GM21717 (cell line): ENCODE measurements at regions not wholly inside any gene's neighbourhood (a gene's known extent, or its start where the extent isn't known, plus 50 kb on each side); places are given as distances from the start of the nearest gene placed in this dataset.

Experiments
- ATAC-seq: cut with Tn5 transposase; IDR thresholded peaks from one replicate; pipeline ENCODE4 v1.9.1; 2021; ENCODE audit warnings: mild to moderate bottlenecking, moderate library complexity; ENCODE audit not compliant: unreplicated experiment

DNA sequence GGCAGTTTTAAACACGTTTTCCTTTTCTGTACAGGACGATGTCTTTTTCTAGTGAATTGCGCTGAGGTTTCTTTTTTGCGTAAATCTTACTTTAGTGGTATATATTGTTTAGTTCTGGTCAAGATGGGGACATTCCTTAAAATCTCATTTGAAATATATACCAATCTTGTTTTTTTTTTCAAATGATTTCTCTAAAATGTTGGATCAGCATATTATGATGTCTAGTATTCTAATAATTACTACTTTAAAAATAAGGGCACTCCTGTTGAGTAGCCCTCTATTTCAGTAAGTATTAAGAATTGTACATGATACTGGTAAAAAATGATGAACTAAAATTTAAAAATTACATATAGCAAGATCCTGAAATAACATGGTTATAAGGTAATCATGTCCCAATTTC lies 224.1 kb upstream of the ARHGAP24 start:
- ATAC-seq = no peak

DNA sequence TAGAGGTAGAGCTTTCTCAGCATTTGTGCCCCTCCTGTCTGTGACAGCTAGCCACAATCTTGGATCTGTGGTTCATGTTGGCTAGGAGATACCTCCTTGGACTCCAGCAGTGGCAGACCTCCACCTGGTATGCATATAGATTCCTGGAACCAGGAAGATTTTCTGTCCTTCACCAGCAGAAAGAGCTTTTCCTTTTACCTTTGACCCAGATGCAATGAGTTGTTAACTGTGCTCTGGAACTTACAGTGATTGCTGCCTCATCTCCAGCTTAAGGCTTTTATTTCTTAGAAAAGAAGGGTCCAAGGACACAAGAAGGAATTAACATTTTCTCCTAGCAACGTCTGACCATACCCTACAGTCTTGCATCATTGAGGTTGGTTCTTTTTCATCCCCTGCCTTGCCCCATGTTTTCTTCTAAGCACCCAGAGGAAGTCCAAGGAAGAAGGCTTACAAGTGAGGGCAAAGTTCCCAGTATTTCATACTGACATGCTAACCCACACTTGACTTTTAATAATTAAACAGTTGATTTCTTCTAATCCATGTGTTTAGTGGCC lies 217.1 kb upstream of the ARHGAP24 start:
- ATAC-seq = no peak

DNA sequence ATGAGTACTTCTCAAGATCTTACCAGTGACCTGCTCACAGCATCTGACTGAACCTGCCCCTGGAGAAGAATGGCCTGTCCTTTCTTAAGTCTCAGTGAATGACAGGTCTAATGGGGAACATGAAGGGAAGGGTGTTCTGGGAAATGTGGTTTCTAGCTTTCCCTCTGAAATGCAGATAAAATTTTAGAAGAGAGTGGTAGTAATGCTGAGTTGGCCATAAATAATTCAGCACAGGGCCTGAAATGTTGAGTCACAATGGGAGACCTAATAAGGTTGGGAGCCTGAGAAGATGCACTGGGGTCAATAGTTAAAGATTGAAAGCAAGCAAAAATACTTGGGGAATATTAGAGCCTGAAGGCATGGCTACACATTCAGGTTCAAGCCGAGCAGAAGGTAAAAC lies 214.9 kb upstream of the ARHGAP24 start:
- no peak for ATAC-seq

DNA sequence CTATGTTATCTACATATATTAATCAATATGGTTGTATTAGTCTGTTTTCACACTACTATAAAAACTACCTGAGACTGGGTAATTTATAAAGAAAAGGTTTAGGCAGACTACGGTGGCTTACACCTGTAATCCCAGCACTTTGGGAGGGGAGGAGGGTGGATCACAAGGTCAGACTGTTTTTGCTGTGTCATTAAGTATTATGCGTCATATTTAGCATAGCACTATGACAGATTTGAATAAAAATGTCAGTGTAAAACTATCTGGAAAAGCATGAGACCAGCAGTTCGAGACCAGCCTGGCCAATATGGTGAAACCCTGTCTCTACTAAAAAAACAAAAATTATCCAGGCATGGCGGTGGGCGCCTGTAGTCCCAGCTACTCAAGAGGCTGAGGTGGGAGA lies 209.7 kb upstream of the ARHGAP24 start:
- no peak for ATAC-seq

DNA sequence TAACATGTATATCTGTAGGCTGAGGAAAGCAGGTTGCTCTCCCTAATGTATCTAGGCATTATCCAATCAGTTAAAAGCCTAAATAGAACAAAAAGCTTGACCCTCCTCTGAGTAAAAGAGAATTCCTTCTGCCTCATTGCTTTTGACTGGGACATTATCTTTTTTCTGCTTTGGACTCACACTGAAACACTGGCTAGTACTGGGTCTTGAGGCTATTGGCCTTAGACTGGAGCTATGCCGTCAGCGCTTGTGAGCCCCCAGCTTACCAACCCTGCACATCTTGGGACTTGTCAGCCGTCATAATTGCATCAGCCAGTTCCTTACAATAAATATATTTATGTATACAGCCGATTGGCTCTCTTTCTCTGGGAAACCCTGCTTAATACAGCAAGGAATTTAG lies 206.8 kb upstream of the ARHGAP24 start:
- no peak for ATAC-seq

DNA sequence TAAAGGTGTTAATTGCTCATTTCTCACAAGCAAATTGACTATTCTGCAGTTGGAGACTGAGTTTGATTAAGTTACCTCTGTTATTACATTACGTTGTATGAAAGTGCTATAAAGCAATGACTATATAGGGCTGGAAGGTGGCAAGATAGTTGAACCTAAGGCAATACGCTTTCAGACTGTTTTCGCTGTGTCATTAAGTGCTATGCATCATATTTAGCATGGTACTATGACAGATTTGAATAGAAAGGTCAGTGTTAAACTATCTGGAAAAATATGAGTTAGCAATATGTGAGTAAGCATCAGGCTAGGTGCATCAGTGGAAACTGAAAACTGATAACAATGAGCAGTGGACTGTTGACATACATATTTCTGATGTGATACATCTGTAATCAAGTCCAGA lies 206.0 kb upstream of the ARHGAP24 start:
- no peak for ATAC-seq

DNA sequence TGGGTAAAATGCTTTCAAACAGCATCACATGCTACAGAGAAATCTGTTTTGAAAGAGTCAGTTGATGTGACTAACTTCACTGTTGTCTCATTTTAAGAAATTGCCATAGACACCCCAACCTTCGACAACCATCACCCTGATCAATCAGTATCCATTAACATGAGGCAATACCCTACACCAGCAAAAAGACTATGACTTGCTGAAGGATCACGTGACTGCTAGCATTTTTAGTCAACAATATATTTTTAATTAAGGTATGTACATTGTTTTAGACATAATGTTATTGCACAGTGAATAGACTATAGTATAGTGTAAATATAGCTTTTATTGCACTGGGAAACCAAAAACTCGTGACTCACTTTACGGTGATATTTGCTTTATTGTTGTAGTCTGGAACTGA lies 200.0 kb upstream of the ARHGAP24 start:
- ATAC-seq = no peak

DNA sequence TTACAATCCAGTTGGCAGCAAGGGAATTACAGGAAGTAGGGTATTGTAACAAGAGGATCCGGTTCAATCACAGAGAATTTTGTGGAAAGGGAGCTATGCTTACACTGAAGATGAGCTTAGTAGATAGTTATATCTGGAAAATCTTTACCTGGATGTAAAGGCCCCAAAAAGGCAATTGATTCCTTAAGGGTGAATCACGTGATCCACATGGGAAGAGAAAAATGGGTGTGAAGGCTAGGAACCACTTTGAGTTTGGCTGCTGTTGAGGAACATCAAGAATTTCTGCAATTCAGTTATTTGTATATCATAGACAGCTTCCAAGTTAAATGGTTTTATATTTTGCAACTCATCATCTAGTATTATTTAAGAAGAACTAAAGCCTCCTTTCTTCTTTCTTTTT lies 194.0 kb upstream of the ARHGAP24 start:
- ATAC-seq = no peak

DNA sequence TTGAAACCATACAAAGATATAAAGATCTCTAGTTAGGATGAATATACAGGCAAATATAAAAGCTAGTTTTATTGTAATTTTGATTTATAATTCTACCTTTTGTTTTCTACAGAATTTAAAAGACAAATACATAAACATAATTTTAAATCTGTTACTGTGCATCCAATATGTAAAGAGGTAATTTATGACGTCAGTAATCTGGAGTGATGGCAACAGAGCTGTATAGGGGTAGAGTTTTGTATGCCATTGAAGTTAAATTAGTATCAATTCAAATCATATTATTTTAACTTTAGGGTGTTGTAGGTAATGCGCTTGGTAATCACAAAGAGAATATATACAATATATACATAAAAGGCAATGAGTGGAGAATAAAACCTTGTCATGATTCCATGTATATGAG lies 183.7 kb upstream of the ARHGAP24 start:
- no peak for ATAC-seq

DNA sequence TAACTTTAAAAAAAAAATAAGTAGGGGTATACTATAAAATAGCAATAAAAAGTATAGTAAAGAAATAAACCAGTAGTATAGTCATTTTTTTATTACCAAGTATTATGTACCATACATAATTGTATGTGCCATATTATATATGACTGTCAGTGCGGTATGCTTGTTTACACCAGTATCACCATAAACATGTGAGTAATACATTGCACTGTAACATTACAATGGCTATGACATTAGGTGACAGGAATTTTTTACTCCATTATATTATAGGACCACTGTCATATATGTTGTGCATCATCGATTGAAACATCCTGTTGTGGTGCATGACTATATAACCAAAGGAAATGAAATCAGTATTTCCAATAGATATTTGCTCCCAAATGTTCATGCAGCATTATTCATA lies 176.9 kb upstream of the ARHGAP24 start:
- ATAC-seq = no peak

DNA sequence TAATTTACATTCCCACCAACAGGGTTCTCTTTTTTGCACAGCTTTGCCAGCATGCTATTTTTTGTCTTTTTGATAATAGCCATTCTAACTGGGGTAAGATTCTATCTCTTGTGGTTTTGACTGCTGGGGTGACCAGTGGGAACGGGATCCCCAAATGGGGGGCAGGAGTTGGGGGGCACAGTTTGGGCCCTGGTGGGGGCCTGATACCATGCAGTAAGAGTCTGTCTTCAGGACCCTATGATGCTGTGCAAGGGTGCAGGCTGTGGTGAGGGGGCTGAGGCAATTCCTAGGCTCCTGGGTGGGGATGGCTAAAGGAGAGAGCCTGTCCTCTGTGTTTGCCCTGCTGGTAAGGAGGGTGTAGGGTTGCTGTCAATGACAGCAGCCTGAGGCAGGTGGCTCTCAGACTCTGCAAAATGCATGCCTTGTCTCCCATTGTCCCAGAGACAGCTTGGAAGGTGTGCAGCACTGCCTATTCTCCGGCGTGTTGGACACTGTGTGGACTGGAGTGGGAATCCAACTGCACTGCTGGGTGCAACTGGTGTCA lies 172.7 kb upstream of the ARHGAP24 start:
- ATAC-seq = no peak

DNA sequence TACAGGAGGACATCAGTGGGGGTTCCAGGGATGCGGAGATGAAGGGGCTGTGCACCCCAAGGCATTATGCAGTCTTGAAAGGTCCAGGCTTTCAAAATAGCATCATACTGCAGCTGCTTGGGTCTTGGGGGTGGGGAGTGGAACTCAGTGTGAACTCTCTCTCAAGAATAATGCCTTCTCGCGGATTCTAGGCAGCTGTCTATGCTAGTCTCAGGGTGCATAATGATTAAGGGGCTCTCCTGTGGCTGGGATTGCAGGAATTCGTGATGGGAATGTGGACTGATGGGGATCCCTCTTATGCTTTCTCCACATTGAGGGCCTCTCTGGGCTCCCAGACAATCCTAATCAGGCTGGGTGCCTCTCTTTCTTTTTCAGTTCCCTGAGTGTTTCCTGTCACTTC lies 172.2 kb upstream of the ARHGAP24 start:
- no peak for ATAC-seq

DNA sequence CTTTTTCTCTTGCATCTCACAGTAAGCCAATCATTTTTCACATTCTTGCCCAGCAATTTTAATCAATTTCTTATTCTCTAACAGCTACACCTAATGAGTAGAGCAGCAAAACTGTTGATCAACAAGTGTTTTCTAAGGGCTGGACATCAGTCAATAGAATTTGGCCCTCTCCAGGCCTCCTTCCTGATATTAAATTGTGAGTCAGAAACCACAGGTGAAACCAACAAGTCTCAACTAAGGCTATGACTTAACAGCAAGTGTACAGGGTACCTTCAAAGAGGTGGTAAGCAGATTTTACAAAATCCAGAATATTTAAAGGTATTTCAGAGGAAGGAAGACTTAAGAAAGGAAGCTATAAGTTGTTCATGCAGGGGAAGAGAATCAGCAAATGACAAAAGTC lies 156.5 kb upstream of the ARHGAP24 start:
- ATAC-seq = no peak

DNA sequence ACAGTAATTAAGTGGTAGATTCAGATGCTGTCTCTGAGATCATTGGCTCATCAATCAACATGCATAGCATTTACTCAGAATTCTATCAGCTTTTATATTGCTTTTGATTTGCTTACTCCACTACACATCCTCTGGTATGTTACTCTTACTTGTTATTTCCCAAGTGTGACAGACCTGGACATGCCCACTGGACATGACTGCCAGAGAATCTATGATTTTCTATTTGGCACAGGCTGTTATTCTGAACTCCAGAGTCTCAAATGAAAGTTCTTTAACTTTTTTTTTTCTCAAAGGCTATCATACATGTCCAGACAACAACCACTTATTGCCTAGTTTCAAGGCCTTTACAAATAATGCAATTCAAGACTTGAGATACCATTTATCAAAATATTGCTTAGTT lies 116.1 kb upstream of the ARHGAP24 start:
- no peak for ATAC-seq

DNA sequence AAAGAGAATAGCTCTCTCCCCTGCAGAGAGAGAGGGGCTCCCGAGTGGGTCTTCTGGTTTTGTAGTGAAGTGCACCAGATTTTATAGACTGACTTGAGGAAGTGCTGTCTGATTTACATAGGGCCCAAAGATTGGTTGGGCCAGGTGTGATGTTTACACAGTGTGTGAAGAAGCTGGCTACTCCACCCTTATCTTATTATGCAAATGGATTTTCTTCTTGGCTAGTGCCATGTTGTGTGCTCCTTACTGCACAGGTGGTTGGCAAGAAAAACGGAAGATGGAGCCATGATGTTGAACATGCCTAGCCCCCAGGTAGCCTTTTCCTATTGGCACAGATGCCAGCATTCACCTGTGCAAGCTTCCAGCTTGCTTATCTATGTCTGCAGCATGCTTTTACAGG lies 112.4 kb upstream of the ARHGAP24 start:
- ATAC-seq = no peak

DNA sequence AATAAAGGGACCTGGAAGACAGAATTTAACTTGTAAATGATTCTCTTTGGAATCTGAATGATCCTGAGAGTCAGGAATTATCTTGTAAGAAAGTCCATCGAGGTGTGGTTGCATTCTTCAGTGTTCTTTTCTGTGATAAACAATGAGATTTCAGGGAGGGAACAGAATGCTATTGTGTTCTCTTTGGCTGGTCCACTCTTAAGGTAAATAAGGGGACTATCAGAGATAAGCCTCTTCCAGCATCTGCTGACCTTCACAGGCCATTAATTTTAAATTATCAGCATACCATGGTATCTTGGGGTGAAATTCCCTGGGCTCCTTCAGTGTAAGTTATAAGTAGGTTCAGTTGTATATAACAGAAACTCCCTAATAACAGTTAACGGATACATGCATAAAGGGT lies 107.1 kb upstream of the ARHGAP24 start:
- ATAC-seq = no peak

DNA sequence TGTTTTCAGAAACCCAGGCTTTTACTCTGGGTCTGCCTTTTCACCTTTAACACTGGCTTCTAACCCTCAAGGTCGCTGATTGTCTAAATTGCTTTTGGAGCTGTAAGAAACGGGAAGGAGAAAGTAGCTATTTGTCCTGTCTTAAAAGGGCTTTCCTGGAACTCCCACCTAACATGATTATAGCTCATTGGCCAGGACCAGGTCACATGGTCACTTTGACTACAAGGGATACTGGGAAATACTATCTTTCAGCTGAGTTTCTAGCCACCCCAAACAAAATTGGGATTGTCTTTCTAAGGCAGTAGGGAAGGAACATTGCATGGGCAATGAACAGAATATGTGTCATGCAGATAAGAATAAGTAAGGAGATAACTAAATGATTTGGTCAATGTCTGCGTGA lies 106.7 kb upstream of the ARHGAP24 start:
- ATAC-seq = no peak

DNA sequence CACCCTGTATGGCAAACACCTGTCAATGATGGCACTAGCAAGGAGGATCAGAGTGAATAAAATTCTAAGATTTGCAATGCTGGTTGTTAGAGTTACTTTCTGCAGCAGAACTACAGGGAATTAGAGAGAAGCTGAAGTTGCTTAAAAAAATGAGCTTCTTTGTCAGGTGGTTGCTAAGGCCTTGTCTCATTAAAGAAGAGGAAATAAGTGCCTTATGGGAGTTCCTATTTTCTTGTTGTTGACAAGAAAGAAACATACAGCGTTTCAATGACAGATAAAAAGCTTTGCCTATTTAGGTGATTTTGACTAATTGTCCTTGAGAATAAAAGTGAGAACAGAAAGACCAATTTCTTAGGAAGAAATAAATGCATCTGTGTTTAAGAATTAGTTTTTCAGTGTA lies 106.0 kb upstream of the ARHGAP24 start:
- no peak for ATAC-seq

DNA sequence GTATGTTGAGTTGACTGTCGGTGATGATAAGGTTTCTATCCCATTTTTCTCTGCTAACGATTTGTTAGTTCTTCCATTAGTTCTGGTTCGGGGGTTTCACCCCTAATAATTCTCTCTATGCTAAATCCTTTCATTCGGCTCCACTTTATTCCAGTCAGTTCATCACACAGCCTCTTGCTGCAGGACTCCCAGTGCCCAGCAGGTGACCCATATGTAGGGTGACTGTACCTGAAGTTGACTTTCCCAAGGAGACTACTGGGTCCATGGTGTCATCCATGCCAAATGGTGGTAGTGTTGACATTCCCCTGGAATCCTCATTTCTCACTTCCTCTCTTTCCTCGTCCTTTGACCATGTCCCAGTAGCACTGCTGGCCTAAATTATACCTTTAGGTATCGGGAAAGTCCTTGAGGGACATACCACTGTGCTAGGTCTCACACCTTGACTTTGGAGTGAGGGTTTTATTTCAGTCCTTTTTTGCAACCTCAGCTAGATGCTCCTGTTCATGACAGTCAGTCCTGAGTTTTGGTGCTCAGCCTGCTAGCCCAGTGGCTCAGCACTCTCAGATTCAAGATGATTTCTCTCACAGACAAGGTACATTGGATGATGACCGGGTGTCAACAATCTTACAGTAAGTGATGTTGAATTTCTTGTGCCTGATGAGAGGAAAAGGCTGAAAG lies 105.1 kb upstream of the ARHGAP24 start:
- no peak for ATAC-seq

DNA sequence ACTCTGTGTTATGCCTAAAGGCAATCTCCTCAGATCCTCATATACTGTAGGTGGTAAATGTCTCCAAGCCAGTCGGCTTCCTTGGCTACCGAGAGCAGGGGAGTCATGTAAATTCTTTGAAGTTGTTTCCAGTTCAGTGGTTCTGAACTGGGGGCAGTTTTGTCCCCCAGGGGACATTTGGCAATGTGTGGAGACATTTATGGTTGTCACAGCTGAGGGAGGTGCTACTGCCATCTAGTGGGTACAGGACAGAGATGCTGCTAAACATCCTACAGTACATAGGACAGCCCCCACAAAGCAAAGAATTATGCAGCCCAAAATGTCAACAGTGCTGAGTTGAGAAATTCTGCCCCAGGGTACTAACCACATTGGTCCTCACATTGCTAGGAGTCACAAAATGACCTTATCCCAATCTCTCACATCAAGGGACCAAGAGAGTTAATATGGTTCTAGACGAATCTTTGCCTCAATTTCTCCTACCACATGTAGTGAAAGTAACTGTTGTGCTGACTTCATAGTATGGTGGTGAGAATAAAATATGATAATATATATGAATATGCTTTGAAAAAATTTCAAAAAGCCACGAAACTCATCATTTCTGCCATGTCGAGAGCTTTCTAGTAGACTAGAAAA lies 104.4 kb upstream of the ARHGAP24 start:
- ATAC-seq = peak; percentile 78

DNA sequence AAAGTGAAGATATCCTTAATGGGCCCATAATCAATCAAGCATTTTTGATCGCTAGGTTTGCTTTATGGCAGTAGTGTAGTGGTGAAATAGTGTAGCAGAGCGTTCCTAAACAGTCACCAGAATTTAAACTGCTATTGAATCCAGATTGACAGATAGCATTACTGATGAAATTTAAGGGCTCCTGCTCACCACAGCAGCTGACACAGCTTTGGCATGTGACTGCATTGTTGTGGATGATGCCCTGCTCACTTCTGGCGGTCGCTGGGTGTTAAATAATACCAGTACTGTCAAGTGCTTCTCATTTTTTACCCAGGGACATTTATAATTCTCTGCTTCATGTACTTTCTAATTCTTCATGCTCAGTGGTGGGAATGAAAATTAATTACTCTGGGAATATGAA lies 102.0 kb upstream of the ARHGAP24 start:
- no peak for ATAC-seq

DNA sequence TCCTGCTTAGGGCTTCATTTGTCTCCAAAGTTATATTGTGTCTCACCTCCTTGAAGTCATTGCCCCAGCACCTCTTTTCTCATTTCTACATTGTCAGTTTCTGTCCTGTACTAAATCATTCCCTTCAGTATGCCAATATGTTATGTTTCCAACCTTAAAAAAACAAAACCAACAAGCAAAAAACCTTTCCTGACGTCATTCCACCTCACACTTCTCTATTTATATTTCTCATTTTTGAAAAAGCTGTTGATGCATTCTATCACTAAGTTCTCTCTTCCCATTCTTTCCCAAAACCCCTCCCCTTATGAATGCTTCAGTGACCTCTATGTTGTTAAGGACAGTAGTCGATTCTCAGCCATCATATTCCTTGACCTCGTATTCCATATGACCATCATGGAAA lies 98.7 kb upstream of the ARHGAP24 start:
- ATAC-seq = no peak
